Stimulated activated CD4-positive, alpha-beta T cell treated with anti-CD3 and anti-CD28 coated beads, Interleukin-4, amount 100 ng/mL, for 48 hours (primary cell): ENCODE measurements at regions not wholly inside any gene's neighbourhood (a gene's known extent, or its start where the extent isn't known, plus 50 kb on each side); places are given as distances from the start of the nearest gene placed in this dataset.
"Not testable (repeated sequence)": the region's sequence is repeated elsewhere in the genome, so short reads cannot be mapped to it uniquely, and the experiment has no call there.

Source experiments
- DNase-seq, 2 donors: peaks; one replicate each; pipeline ENCODE4 v3.0.0-alpha.2; 2020; ENCODE audit warnings: low read depth in 2 of 2

DNA sequence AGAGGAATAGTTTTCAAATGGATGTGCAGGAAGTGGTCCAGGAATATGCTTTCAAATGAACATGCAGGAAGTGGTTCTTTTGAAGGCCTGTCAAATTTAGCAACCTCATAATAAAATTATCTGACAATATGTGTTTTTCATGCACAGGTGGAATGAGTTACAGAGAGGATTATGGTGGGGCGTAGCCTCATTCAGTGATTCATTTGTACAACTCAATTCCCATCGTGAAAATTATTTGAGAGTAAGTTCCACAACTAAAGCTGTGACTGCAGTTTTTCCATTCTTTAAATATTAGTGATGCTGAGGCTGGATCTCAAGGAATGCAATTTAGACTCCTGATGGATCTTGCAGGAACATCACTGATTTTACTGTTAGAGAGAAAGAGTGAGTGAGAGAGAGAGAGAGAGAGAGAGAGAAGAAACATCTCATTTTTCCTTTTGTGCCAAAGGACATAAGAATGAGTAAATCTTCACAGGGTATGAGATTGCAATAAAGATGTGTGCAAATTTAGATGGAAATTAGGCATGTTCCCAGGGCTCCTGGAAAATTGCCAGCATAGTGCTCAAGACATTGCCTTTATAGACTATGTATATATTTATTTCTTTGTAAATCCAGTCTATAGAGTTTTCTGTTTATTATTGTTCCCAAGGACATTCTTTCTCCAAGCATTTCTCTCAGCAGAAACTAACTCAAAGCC is 394.9 kb upstream of the ZEB2 start:
- DNase-seq, result no peak

GRCh38 chr2:144914113-144914512 is 394.2 kb upstream of the ZEB2 start:
- no peak for DNase-seq

- no peak for DNase-seq
Measured at GRCh38 chr2:144912206-144912605, 392.3 kb upstream of the ZEB2 start.

DNA sequence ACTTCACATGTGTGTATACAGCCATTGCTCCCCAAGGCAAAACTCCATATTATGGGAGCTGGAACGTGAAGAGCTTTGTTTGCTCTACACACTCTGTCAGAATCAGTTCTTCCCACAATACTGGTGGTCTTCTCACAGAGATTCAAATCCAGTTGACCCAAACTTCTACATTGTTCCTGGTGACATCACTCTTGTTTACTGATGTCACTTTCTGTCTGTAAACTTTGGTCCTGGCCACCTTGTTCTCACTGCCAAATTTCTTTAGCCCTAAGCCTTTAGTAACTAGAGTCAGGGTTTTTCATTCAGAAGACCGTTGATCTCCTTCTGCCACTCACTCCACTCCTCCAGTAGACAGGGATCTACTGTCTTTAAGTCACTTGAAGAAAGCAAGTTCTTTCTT is 386.0 kb upstream of the ZEB2 start:
- no peak for DNase-seq

- no peak for DNase-seq
Measured at GRCh38 chr2:144904612-144905011, 384.7 kb upstream of the ZEB2 start.

DNA sequence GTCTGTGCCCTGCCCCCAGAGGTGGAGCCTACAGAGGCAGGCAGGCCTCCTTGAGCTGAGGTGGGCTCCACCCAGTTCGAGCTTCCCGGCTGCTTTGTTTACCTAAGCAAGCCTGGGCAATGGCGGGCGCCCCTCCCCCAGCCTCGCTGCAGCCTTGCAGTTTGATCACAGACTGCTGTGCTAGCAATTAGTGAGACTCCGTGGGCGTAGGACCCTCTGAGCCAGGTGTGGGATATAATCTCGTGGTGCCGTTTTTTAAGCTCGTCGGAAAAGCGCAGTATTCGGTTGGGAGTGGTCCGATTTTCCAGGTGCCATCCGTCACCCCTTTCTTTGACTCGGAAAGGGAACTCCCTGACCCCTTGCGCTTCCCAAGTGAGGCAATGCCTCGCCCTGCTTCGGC is 383.1 kb upstream of the ZEB2 start:
- not testable (repeated sequence) for DNase-seq

DNA sequence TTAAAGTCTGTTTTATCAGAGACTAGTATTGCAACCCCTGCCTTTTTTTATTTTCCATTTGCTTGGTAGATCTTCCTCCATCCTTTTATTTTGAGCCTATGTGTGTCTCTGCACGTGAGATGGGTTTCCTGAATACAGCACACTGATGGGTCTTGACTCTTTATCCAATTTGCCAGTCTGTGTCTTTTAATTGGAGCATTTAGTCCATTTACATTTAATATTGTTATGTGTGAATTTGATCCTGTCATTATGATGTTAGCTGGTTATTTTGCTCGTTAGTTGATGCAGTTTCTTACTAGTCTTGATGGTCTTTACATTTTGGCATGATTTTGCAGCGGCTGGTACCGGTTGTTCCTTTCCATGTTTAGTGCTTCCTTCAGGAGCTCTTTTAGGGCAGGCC is 381.5 kb upstream of the ZEB2 start:
- DNase-seq, result not testable (repeated sequence)

DNA sequence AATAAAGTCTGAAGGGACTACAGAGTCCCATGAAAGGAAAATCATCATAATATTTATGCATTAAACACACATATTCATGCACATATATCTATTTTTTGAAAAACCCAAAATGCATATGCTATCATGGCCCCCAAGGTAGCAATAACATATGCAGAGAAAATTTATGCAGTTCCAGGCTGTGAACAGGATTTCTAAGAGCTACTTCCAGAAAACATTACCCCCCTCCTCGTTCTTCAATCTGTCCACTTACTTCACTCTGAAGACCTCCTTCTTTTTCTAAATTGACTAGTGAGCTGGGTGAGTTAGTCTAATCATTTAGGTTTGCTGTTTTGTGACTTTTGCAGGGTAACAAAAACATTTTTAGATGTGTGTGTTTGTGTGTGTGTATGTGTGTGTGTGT is 376.4 kb upstream of the ZEB2 start:
- no peak for DNase-seq

GRCh38 chr2:144894612-144895599 is 375.0 kb upstream of the ZEB2 start:
- no peak for DNase-seq

GRCh38 chr2:144893464-144893863 is 373.5 kb upstream of the ZEB2 start:
- DNase-seq, result no peak

DNA sequence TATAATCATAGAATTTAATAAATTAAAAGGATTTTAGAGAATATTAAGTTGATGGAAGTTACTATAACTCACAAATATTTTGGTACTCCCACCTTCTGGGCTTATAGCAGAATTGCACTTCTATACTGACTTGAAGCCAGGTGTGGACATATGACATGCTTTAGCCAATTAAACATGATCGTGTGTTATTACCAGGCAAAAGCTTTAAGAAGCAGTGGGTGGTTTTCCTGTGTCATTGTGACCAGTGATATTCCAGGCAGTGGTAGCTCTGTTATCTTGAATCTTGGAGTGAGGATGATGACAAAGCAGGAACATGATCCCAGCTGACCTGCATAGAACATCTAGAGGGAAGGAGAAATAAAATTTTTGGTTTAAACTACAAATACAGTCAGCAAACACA is 370.9 kb upstream of the ZEB2 start:
- no peak for DNase-seq

- no peak for DNase-seq
Measured at GRCh38 chr2:144889348-144889747, 369.4 kb upstream of the ZEB2 start.

GRCh38 chr2:144886862-144887261 is 366.9 kb upstream of the ZEB2 start:
- DNase-seq, result no peak

DNA sequence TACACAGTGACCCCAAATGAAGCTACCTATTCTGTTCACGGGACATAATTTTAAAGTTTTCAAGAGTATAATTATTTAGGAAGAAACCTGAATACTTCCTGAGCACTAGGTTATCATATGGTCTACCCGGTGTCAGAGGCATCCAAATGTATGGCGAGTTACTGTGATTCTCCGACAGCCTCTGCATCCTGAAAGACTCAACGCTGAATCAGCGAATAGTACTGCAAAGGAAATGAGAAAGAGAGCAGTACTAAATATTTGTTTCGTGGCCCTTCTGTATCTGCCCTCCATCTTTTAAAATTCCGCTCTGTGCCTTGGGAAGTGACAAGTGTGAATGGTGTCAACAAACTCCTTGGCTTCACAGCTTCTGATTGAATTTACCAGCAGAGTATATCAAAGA is 358.0 kb upstream of the ZEB2 start:
- DNase-seq, result no peak

DNA sequence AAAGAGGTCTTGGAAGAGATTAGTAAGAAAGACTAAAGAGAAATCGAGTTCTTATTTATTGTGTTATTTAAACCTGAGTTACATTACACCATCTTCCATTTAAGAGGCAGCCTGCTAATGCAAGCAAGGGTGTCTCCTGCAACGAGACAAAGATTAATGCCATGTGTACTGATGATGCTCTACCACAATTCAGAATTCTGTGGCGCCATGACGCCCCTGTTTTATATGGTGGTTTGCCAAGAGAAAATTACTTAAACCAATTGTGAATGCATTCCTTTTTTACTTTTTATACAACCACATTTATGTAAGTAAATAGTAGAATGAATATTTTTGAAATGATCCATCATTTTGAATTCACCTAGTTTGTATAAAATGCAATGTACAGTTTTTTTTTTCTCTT is 356.1 kb upstream of the ZEB2 start:
- DNase-seq, result no peak

- DNase-seq, result no peak
Measured at GRCh38 chr2:144875290-144875969, 355.5 kb upstream of the ZEB2 start.

- DNase-seq, result no peak
Measured at GRCh38 chr2:144865670-144866069, 345.8 kb upstream of the ZEB2 start.

DNA sequence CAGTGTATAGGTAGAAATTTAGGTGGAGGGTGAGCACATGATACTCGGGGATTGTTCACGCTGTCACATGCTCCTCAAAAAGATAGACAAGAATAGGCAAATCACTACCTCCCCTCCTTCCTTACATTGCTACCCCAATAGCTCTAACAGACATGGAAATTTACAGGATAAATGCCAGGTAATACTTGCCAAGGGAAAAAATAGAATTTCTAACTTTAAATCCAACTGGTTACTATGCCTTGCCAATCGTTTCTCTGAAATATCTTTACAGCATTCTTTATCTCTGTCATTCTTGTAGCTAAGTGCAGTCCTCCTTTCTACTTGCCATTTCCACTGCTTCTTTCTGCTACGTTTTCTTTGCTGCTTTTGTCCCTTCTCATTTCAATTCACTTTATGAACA is 339.8 kb upstream of the ZEB2 start:
- no peak for DNase-seq

DNA sequence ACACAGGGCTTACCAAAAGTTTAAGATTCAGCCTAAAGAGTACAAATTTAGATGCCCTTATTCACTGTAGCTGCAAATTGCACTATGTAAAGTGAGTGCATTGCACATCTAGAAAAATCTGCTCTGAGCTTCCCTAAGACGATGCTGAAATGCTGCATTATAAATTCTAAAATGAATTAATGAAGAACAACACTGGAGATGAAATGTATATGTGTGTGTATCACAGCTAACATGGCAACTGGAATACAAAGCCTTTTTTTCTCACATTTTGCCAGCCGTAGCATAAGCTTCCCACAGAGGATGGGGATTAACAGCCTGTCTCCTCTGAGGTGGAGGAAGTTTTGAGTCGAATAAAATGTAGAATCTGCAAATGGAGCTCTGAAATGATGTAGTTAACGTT is 338.3 kb upstream of the ZEB2 start:
- DNase-seq, result no peak

DNA sequence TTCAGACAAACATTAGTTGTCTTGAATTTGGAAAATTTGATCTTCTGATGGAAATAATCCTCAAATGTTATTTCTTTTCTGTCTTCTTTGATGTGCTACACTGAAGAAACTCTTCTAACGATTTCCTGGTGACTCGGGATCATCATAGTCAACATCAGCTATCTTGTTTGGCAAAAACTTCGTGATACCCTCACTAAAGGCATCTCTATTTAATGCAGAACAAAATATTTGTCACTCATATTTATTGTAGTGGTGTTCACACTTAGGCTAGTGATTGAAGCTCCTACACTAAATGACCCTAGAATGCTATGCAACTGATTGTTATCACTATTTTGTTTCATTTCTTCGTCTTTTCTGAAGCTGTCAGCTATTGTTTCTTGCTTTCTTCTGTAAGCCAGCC is 334.7 kb upstream of the ZEB2 start:
- no peak for DNase-seq

GRCh38 chr2:144849612-144850011 is 329.7 kb upstream of the ZEB2 start:
- DNase-seq, result no peak

- no peak for DNase-seq
Measured at GRCh38 chr2:144848423-144848822, 328.5 kb upstream of the ZEB2 start.
